Transverse colon (tissue), 4 donors: ENCODE measurements at regions not wholly inside any gene's neighbourhood (a gene's known extent, or its start where the extent isn't known, plus 50 kb on each side); places are given as distances from the start of the nearest gene placed in this dataset.

Experiments
- EP300 ChIP-seq: sonication (generic); formaldehyde crosslinking; IDR thresholded peaks from one replicate; pipeline ENCODE4 v1.6.1; 2017; ENCODE audit warnings: antibody characterized with exemption, low read depth
- POLR2A ChIP-seq: fragments of 450-650 bp; IDR thresholded peaks from one replicate; pipeline ENCODE4 v1.6.1; 2016; ENCODE audit warnings: antibody characterized with exemption, mild to moderate bottlenecking, moderate library complexity
- POLR2AphosphoS5 ChIP-seq, 3 donors: sonication (generic); formaldehyde crosslinking; IDR thresholded peaks; one replicate each; pipeline ENCODE4 v1.6.1; 2016; ENCODE audit warnings: antibody characterized with exemption in 3 of 3
- TF ChIP-seq, protein P1 (sequence below), 5 experiments: fragments of 200-600 bp in 3 of 5; fragments of 450-650 bp in 2 of 5; sonication (generic) in 3 of 5; IDR thresholded peaks; 1 replicate in 2 of 5; 2 replicates in 3 of 5; pipeline ENCODE4 v1.5.1; 2016 to 2017; ENCODE audit warnings: antibody characterized with exemption in 5 of 5, inconsistent platforms in 3 of 5, mild to moderate bottlenecking in 2 of 5, moderate library complexity in 1 of 5

DNA sequence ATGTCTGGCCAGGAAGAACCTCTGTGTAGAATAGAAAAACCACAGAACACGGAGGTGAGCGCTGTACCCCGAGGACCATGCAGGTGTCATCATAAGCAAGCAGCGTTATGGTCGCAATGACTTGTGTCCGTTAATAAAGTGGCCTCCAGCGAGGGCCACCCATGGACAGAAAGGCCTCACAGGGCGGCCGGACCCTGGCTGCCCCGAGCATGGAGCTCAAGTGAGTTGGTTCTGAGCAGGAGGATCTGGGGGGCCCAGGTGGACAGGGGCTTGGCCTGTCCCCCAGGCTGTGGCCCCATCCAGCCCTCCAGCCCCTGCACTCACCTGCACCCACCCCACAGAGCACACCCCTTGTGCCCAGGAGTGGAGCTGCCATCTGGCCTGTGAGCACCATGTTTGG is 133.8 kb downstream of the BRD1 start:
- TF ChIP-seq, protein P1, sequence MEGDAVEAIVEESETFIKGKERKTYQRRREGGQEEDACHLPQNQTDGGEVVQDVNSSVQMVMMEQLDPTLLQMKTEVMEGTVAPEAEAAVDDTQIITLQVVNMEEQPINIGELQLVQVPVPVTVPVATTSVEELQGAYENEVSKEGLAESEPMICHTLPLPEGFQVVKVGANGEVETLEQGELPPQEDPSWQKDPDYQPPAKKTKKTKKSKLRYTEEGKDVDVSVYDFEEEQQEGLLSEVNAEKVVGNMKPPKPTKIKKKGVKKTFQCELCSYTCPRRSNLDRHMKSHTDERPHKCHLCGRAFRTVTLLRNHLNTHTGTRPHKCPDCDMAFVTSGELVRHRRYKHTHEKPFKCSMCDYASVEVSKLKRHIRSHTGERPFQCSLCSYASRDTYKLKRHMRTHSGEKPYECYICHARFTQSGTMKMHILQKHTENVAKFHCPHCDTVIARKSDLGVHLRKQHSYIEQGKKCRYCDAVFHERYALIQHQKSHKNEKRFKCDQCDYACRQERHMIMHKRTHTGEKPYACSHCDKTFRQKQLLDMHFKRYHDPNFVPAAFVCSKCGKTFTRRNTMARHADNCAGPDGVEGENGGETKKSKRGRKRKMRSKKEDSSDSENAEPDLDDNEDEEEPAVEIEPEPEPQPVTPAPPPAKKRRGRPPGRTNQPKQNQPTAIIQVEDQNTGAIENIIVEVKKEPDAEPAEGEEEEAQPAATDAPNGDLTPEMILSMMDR (IDR thresholded peaks at IDR 0.05) = no peak
- TF ChIP-seq EP300 = no peak
- no peak for TF ChIP-seq POLR2AphosphoS5 (IDR thresholded peaks at IDR 0.05)
- no peak for TF ChIP-seq POLR2A
